HepG2 (cell line): ENCODE measurements at regions not wholly inside any gene's neighbourhood (a gene's known extent, or its start where the extent isn't known, plus 50 kb on each side); places are given as distances from the start of the nearest gene placed in this dataset.

ENCODE experiments used
- ATAC-seq: fragments of 200-7000 bp; cut with Tn5 transposase; 3 replicates; pipeline ENCODE4 v1.9.1; 2020; ENCODE audit warnings: mild to moderate bottlenecking, moderate library complexity
- BruUV-seq: library from RNA; stranded (reverse); fragments of 400-500 nt; replicated peaks from 2 replicates; lab custom pipeline; 2021; lab: Mats Ljungman, UMichigan
- CTCF ChIA-PET: fragments of 300-600 bp; formaldehyde crosslinking; extraction: SDS; loops from one replicate; lab custom pipeline; 2021; ENCODE audit warnings: low total read pairs, inconsistent platforms, low intra/inter-chr PET ratio; lab: Yijun Ruan, JAX
- POLR2A ChIA-PET: fragments of 350-600 bp; sonication (Branson Sonifier 250); formaldehyde crosslinking; loops from one replicate; lab custom pipeline; 2020; ENCODE audit warnings: antibody characterized with exemption, inconsistent platforms; lab: Yijun Ruan, JAX
- DNase-seq: peaks from one replicate; pipeline ENCODE4 v3.0.0-alpha.2; 2015; ENCODE audit warnings: low spot score
- FAIRE-seq: peaks from 3 replicates; lab custom pipeline; 2011; peaks lifted over from hg19 to GRCh38; lab: Jason Lieb, UNC
- H2AFZ ChIP-seq: one replicate; pipeline ENCODE4 v1.6.1; 2011; ENCODE audit warnings: low read length, inconsistent platforms
- H3K27ac ChIP-seq: fragments of 300-600 bp; 3 replicates; pipeline ENCODE4 v1.8.0; 2011; ENCODE audit warnings: mixed run types, mild to moderate bottlenecking, mixed read lengths, low read length, inconsistent platforms; ENCODE audit not compliant: insufficient read depth; ENCODE audit errors: extremely low read length
- H3K27me3 ChIP-seq, 2 experiments: fragments of 200-600 bp in 1 of 2; 2 replicates in 1 of 2; 3 replicates in 1 of 2; pipeline versions ENCODE4 v1.6.0 to v1.8.0; 2011; ENCODE audit warnings: low read length in 2 of 2, mild to moderate bottlenecking in 2 of 2, moderate library complexity in 2 of 2, inconsistent platforms in 1 of 2; ENCODE audit not compliant: insufficient read depth in 2 of 2, control insufficient read depth in 1 of 2
- H3K36me3 ChIP-seq, 2 experiments: fragments of 200-600 bp in 1 of 2; replicated peaks in 1 of 2; 2 replicates in 1 of 2; 3 replicates in 1 of 2; pipeline versions ENCODE4 v1.5.1 to v1.8.0; 2011; ENCODE audit warnings: low read length in 2 of 2, inconsistent platforms in 1 of 2; ENCODE audit not compliant: insufficient read depth in 2 of 2, control insufficient read depth in 1 of 2
- H3K4me1 ChIP-seq: 2 replicates; pipeline ENCODE4 v1.5.1; 2012; ENCODE audit warnings: low read length, inconsistent platforms; ENCODE audit not compliant: insufficient read depth
- H3K4me2 ChIP-seq: 2 replicates; pipeline ENCODE4 v1.6.0; 2011; ENCODE audit warnings: low read depth, low read length, inconsistent platforms
- H3K4me3 ChIP-seq, 3 experiments: fragments of 200-600 bp in 1 of 3; sonication (generic), shearing (Covaris generic) in 1 of 3; replicated peaks in 1 of 3; 2 replicates each; pipeline ENCODE4 v1.5.1; 2011 to 2016; ENCODE audit warnings: low read length in 3 of 3, inconsistent platforms in 2 of 3, low read depth in 2 of 3, mild to moderate bottlenecking in 2 of 3, control low read depth in 1 of 3, mixed read lengths in 1 of 3; ENCODE audit not compliant: insufficient read depth in 1 of 3
- H3K79me2 ChIP-seq: one replicate; pipeline ENCODE4 v1.6.1; 2011; ENCODE audit warnings: low read length, inconsistent platforms; ENCODE audit not compliant: insufficient read depth
- H3K9ac ChIP-seq: 2 replicates; pipeline ENCODE4 v1.6.0; 2011; ENCODE audit warnings: mild to moderate bottlenecking, low read depth, low read length, inconsistent platforms; ENCODE audit not compliant: insufficient read depth
- H3K9me3 ChIP-seq: 2 replicates; pipeline ENCODE4 v1.5.1; 2012; ENCODE audit warnings: mild to moderate bottlenecking, low read length
- H4K20me1 ChIP-seq: 2 replicates; pipeline ENCODE4 v1.6.0; 2011; ENCODE audit warnings: inconsistent platforms, mild to moderate bottlenecking, low read length, moderate library complexity; ENCODE audit not compliant: insufficient read depth
- BRD4 ChIP-seq: sonication (generic); formaldehyde crosslinking; IDR thresholded peaks from 2 replicates; pipeline ENCODE4 v1.4.0; 2020; ENCODE audit warnings: missing genetic modification reagents
- FOXA1 ChIP-seq, 2 experiments: fragments of 450-650 bp in 1 of 2; sonication (generic) in 1 of 2; formaldehyde crosslinking in 1 of 2; IDR thresholded peaks; 2 replicates each; pipeline versions ENCODE4 v1.4.0 to v1.6.1; 2016 to 2020; ENCODE audit warnings: missing genetic modification reagents in 1 of 2
- HNF4A ChIP-seq: sonication (generic); formaldehyde crosslinking; IDR thresholded peaks from 2 replicates; pipeline ENCODE4 v1.4.0; 2020; ENCODE audit warnings: missing genetic modification reagents
- HOXA3 ChIP-seq: sonication (generic); formaldehyde crosslinking; IDR thresholded peaks from 2 replicates; pipeline ENCODE4 v1.5.0; 2020; ENCODE audit warnings: missing genetic modification reagents
- JUN ChIP-seq: sonication (generic); formaldehyde crosslinking; IDR thresholded peaks from 2 replicates; pipeline ENCODE4 v1.4.0; 2020; ENCODE audit warnings: mild to moderate bottlenecking, missing genetic modification reagents
- MAFF ChIP-seq: IDR thresholded peaks from 2 replicates; pipeline ENCODE4 v1.6.1; 2011; ENCODE audit warnings: low read depth, low read length, improper control_type of control experiment
- POLR2AphosphoS2 ChIP-seq: IDR thresholded peaks from 2 replicates; pipeline ENCODE4 v1.6.1; 2011; ENCODE audit warnings: low read depth, low read length, improper control_type of control experiment
- SMAD9 ChIP-seq: sonication (generic); formaldehyde crosslinking; IDR thresholded peaks from 2 replicates; pipeline ENCODE4 v1.5.1; 2020; ENCODE audit warnings: mild to moderate bottlenecking, missing genetic modification reagents
- STAG1 ChIP-seq: sonication (generic); formaldehyde crosslinking; IDR thresholded peaks from 2 replicates; pipeline ENCODE4 v1.4.0; 2020; ENCODE audit warnings: missing genetic modification reagents
- XBP1 ChIP-seq: sonication (generic); formaldehyde crosslinking; IDR thresholded peaks from 2 replicates; pipeline ENCODE4 v1.5.0; 2020; ENCODE audit warnings: missing genetic modification reagents
- ZNF672 ChIP-seq: sonication (generic); formaldehyde crosslinking; IDR thresholded peaks from 2 replicates; pipeline ENCODE4 v1.8.1; 2022; ENCODE audit warnings: missing genetic modification reagents
- ZNF775 ChIP-seq: sonication (generic); formaldehyde crosslinking; IDR thresholded peaks from 2 replicates; pipeline ENCODE4 v1.4.0; 2020; ENCODE audit warnings: missing genetic modification reagents, mild to moderate bottlenecking, moderate library complexity, borderline replicate concordance
- WGBS: methylation state at CpG from one replicate; pipeline ENCODE4 v1.1.6; 2017; ENCODE audit warnings: low lambda C conversion rate; 5-methylcytosine and 5-hydroxymethylcytosine counted together
- in situ Hi-C: cut with HindIII; loops from 2 replicates; pipeline ENCODE4 v1.10.0; 2017; ENCODE audit warnings: low pct_unique_long_range_greater_than_20kb; ENCODE audit not compliant: extremely low pct_ligation_motif_present
- intact Hi-C: fragments of 100-400 bp; cut with micrococcal nuclease; formaldehyde crosslinking; loops from one replicate; pipeline ENCODE4 v1.10.0; 2022; ENCODE audit not compliant: unreplicated experiment
- TF ChIP-seq, protein P1 (sequence below): IDR thresholded peaks from 2 replicates; pipeline ENCODE4 v1.6.1; 2016; ENCODE audit warnings: low read depth, borderline replicate concordance
- TF ChIP-seq, protein P2 (sequence below): sonication (generic); formaldehyde crosslinking; IDR thresholded peaks from 2 replicates; pipeline ENCODE4 v1.5.0; 2020; ENCODE audit warnings: mild to moderate bottlenecking, missing genetic modification reagents, moderate library complexity
- TF ChIP-seq, protein P3 (sequence below): IDR thresholded peaks from 2 replicates; pipeline ENCODE4 v1.6.1; 2016; ENCODE audit warnings: mild to moderate bottlenecking, missing biosample characterization, missing genetic modification reagents

DNA sequence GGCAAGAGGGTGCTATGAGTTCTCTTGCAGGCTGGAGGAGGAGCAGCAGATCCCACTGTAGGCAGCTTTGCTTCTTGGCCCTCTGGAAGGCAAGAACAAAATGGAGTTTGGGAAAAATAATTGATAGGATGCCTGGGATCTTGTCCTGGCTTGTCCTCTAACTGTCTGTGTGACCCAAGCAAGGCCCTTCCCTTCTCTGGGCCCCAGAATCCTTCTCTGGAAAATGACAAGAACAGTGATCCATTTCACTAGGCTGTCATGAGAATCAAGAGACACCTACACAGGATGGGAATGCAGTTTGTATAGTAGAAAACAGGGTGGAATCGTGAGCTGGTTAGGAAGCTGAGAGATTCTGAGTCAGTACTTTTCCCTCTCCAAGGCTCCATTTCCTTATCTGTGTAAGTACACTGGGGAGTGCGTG is 133.3 kb downstream of the PJA1 start (continued):
- TF ChIP-seq JUN (CRISPR knock-in tag) (no peak), POLR2AphosphoS2 (no peak), FOXA1 (IDR thresholded peaks at IDR 0.05) (no peak), FOXA1 (CRISPR knock-in tag; IDR thresholded peaks at IDR 0.05) (no peak)
- TF ChIP-seq, protein P1, sequence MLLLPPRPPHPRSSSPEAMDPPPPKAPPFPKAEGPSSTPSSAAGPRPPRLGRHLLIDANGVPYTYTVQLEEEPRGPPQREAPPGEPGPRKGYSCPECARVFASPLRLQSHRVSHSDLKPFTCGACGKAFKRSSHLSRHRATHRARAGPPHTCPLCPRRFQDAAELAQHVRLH (CRISPR knock-in tag) = no peak

DNA sequence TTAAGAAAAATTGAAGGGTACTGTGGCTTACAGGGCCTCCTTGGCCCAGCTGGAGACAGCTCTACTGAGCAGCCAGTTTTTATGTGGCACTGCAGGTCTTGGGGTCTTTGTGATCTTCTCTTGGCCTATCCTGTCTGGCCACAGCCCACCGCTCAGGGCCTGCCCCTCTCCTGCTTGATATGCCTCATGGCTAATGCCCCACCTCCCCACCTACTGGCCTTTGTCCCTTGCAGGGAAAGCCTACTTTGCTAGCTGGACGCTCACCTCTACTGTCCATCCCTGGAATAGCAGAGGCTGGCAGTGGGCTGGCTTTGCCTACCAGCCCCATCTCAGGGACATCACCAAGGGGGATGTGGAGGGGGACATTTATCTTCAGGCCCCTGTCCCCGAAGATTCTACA is 134.1 kb downstream of the PJA1 start:
- no peaks in the 10 kb centered on the region for H3K27me3 ChIP-seq
- no peak overlapping the region for H3K4me2 ChIP-seq
- no peaks in the 10 kb centered on the region for H4K20me1 ChIP-seq
- no peaks in the 10 kb centered on the region for H3K36me3 ChIP-seq
- FAIRE-seq (no peak), ATAC-seq (peak; percentile 92), DNase-seq (peak; percentile 6)
- intact Hi-C loops = no loop called here
- no TSS peak for BruUV-seq
- H3K79me2 ChIP-seq = no peaks in the 10 kb centered on the region
- no peak overlapping the region for H3K9ac ChIP-seq
- H3K4me1 ChIP-seq = peaks cover 17% of the 10 kb centered on the region; the same call in 1 of the 2 replicates
- H3K9me3 ChIP-seq = no peaks in the 10 kb centered on the region
- no peak overlapping the region for H2AFZ ChIP-seq
- no CpG with 5 or more reads among the region's 3 CpGs for WGBS
- ChIA-PET POLR2A (no interaction called here), CTCF (no interaction called here)
- H3K27ac ChIP-seq = no peak overlapping the region
- H3K4me3 ChIP-seq = no peak overlapping the region
- in situ Hi-C loops = loop anchor here (10.0 kb wide), 1 partner anchor 206 kb away; the partner anchor contains the start of gene EFNB1
- peak; percentile 33; the same call in 1 of the 2 replicates for TF ChIP-seq HNF4A
- TF ChIP-seq ZNF775 (CRISPR knock-in tag) = no peak
- peak; percentile 37 for TF ChIP-seq STAG1 (CRISPR knock-in tag)
- no peak for TF ChIP-seq ZNF672 (CRISPR knock-in tag)
- TF ChIP-seq, protein P2, sequence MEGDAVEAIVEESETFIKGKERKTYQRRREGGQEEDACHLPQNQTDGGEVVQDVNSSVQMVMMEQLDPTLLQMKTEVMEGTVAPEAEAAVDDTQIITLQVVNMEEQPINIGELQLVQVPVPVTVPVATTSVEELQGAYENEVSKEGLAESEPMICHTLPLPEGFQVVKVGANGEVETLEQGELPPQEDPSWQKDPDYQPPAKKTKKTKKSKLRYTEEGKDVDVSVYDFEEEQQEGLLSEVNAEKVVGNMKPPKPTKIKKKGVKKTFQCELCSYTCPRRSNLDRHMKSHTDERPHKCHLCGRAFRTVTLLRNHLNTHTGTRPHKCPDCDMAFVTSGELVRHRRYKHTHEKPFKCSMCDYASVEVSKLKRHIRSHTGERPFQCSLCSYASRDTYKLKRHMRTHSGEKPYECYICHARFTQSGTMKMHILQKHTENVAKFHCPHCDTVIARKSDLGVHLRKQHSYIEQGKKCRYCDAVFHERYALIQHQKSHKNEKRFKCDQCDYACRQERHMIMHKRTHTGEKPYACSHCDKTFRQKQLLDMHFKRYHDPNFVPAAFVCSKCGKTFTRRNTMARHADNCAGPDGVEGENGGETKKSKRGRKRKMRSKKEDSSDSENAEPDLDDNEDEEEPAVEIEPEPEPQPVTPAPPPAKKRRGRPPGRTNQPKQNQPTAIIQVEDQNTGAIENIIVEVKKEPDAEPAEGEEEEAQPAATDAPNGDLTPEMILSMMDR (CRISPR knock-in tag) = peak; percentile 45
- TF ChIP-seq XBP1 = no peak
- TF ChIP-seq SMAD9 (CRISPR knock-in tag) = no peak
- TF ChIP-seq HOXA3 (CRISPR knock-in tag) = no peak
- no peak for TF ChIP-seq MAFF
- TF ChIP-seq, protein P3, sequence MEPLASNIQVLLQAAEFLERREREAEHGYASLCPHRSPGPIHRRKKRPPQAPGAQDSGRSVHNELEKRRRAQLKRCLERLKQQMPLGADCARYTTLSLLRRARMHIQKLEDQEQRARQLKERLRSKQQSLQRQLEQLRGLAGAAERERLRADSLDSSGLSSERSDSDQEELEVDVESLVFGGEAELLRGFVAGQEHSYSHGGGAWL (CRISPR knock-in tag) = no peak
- TF ChIP-seq BRD4 (CRISPR knock-in tag) = no peak
